Activated CD8-positive, alpha-beta memory T cell treated with anti-CD3 and anti-CD28 coated beads, Interleukin-2, amount 10 ng/mL, durations not matched to agents 7 days and 5 days (primary cell): ENCODE measurements at regions not wholly inside any gene's neighbourhood (a gene's known extent, or its start where the extent isn't known, plus 50 kb on each side); places are given as distances from the start of the nearest gene placed in this dataset.
"Not testable (repeated sequence)": the region's sequence is repeated elsewhere in the genome, so short reads cannot be mapped to it uniquely, and the experiment has no call there.

Experiments used
- ATAC-seq: fragments of 150-1000 bp; cut with Tn5 transposase; one replicate; pipeline ENCODE4 v1.10.0; 2021; ENCODE audit warnings: moderate library complexity
- CTCF ChIA-PET: fragments of 350-600 bp; sonication (Branson Sonifier 250); formaldehyde crosslinking; loops from one replicate; lab custom pipeline; 2021; ENCODE audit warnings: antibody characterized with exemption; lab: Charles Lee
- DNase-seq: peaks from one replicate; pipeline ENCODE4 v3.0.0-alpha.2; 2020
- H3K27ac Mint-ChIP-seq: one replicate; pipeline ENCODE4 v1.8.0; 2021; ENCODE audit warnings: mild to moderate bottlenecking, mixed read lengths
- H3K27me3 Mint-ChIP-seq: one replicate; pipeline ENCODE4 v1.8.0; 2021; ENCODE audit warnings: mixed read lengths
- H3K36me3 Mint-ChIP-seq: one replicate; pipeline ENCODE4 v1.8.0; 2021; ENCODE audit warnings: mild to moderate bottlenecking, mixed read lengths
- H3K4me1 Mint-ChIP-seq: one replicate; pipeline ENCODE4 v1.8.0; 2021; ENCODE audit warnings: mixed read lengths
- H3K4me3 Mint-ChIP-seq: one replicate; pipeline ENCODE4 v1.8.0; 2021; ENCODE audit warnings: mild to moderate bottlenecking, moderate library complexity, mixed read lengths
- H3K9me3 Mint-ChIP-seq: one replicate; pipeline ENCODE4 v1.8.0; 2022; ENCODE audit warnings: low read depth, mixed read lengths

DNA sequence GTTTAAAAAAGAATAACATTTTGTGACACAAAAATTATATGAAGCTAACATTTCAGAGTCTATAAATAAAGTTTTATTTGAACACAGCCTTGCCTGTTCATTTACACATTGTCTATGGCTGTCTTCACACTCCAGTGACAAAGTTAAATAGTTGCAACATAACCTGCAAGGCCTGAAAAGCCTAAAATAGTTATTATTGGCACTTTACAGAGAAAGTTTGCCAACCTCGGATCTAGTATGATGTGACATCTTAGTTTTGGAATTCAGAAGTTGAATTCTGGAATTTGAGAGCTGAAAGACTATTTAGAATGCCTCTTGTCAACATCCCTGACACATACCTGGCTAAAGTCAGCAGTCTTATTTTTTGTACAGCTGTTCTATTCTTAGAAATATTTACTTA is 68.3 kb downstream of the DYRK2 start:
- DNase-seq: no peak
- Mint-ChIP-seq H3K27ac (no peak overlapping the region), H3K9me3 (no peaks in the 10 kb centered on the region), H3K4me1 (no peaks in the 10 kb centered on the region), H3K27me3 (no peaks in the 10 kb centered on the region), H3K4me3 (no peak overlapping the region), H3K36me3 (no peaks in the 10 kb centered on the region)
- CTCF ChIA-PET: no interaction called here
- ATAC-seq: no peak

DNA sequence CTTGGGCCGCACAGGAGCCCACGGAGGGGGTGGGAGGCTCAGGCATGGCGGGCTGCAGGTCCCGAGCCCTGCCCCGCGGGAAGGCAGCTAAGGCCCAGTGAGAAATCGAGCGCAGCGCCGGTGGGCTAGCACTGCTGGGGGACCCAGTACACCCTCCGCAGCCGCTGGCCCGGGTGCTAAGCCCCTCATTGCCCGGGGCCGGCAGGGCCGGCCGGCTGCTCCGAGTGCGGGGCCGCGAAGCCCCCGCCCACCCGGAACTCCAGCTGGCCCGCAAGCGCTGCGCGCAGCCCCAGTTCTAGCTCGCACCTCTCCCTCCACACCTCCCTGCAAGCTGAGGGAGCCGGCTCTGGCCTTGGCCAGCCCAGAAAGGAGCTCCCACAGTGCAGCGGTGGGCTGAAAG is 70.8 kb downstream of the DYRK2 start:
- H3K4me3 Mint-ChIP-seq, ATAC-seq, H3K4me1 Mint-ChIP-seq, H3K27me3 Mint-ChIP-seq, H3K36me3 Mint-ChIP-seq, H3K27ac Mint-ChIP-seq, H3K9me3 Mint-ChIP-seq, DNase-seq, CTCF ChIA-PET: not testable (repeated sequence)

GRCh38 chr12:67720351-67720856 is 71.9 kb downstream of the DYRK2 start:
- Mint-ChIP-seq H3K4me3 (no peak overlapping the region), H3K4me1 (no peaks in the 10 kb centered on the region), H3K27ac (no peak overlapping the region), H3K9me3 (no peaks in the 10 kb centered on the region), H3K36me3 (no peaks in the 10 kb centered on the region), H3K27me3 (peaks cover 3% of the 10 kb centered on the region)
- ATAC-seq (no peak), DNase-seq (no peak)
- CTCF ChIA-PET: no interaction called here

DNA sequence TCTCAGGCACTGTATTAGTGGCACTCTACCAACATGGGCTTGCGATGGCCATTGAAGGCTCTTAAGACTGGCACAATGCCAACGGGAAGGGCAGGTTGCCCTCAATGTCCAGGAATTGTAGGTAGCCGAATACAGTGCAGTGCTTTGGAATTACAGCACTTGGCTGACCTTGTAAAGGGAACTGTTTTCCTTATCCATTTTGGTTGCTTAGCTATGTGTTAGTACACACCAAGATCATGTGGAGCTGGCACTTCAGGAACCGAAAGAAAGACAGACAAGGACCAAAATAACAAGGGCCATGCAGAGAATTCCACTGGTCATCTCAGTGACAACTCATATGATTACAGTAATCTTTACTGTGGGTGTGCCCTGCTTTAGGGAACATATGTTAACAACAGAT is 72.7 kb downstream of the DYRK2 start:
- no peak overlapping the region for H3K4me3 Mint-ChIP-seq
- H3K27ac Mint-ChIP-seq: no peak overlapping the region
- DNase-seq (no peak), ATAC-seq (no peak)
- no peaks in the 10 kb centered on the region for H3K9me3 Mint-ChIP-seq
- H3K27me3 Mint-ChIP-seq: peaks cover 3% of the 10 kb centered on the region
- CTCF ChIA-PET: no interaction called here
- H3K4me1 Mint-ChIP-seq: no peaks in the 10 kb centered on the region
- no peaks in the 10 kb centered on the region for H3K36me3 Mint-ChIP-seq

GRCh38 chr12:67722296-67722695 is 73.8 kb downstream of the DYRK2 start:
- H3K4me1 Mint-ChIP-seq: no peaks in the 10 kb centered on the region
- DNase-seq (no peak), ATAC-seq (no peak)
- no peak overlapping the region for H3K27ac Mint-ChIP-seq
- H3K4me3 Mint-ChIP-seq: no peak overlapping the region
- CTCF ChIA-PET: no interaction called here
- peaks cover 3% of the 10 kb centered on the region for H3K27me3 Mint-ChIP-seq
- H3K9me3 Mint-ChIP-seq: no peaks in the 10 kb centered on the region
- H3K36me3 Mint-ChIP-seq: no peaks in the 10 kb centered on the region

GRCh38 chr12:67726868-67727267 is 78.3 kb downstream of the DYRK2 start:
- no peak overlapping the region for H3K4me3 Mint-ChIP-seq
- no peak overlapping the region for H3K27ac Mint-ChIP-seq
- no peak for ATAC-seq
- H3K27me3 Mint-ChIP-seq: peaks cover 6% of the 10 kb centered on the region
- no peaks in the 10 kb centered on the region for H3K4me1 Mint-ChIP-seq
- CTCF ChIA-PET: no interaction called here
- DNase-seq: no peak
- H3K36me3 Mint-ChIP-seq: no peaks in the 10 kb centered on the region
- no peaks in the 10 kb centered on the region for H3K9me3 Mint-ChIP-seq

- CTCF ChIA-PET: no interaction called here
- no peak for ATAC-seq
These were observed 79.4 kb downstream of the DYRK2 start for GRCh38 chr12:67727702-67728666.

DNA sequence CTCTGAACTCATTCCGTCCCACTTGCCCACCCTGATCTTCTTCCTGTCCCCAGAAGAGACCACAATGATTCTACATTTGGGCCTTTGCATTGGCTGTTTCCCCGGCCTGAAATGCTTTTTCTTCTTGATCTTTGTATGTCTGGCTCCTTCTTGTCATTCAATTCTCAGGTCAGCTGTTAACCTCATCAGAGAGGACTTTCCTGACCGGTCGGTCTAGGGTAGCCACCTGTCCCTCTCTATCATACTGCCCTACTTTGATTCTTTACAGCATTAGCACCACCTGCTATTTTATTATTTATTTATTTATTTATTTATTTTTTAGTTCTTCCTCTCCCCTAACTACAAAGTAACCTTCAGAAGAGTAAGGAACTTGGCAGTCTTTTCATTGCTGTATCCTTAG is 84.3 kb downstream of the DYRK2 start:
- no peak for ATAC-seq
- Mint-ChIP-seq H3K27ac (no peak overlapping the region), H3K9me3 (no peaks in the 10 kb centered on the region), H3K4me1 (no peaks in the 10 kb centered on the region), H3K4me3 (no peak overlapping the region), H3K36me3 (no peaks in the 10 kb centered on the region), H3K27me3 (peaks cover 6% of the 10 kb centered on the region)
- DNase-seq: no peak
- CTCF ChIA-PET: no interaction called here

More at GRCh38 chr12:67727702-67728666, 79.4 kb downstream of the DYRK2 start:
- peaks cover 9% of the 10 kb centered on the region for H3K27me3 Mint-ChIP-seq
- no peaks in the 10 kb centered on the region for H3K36me3 Mint-ChIP-seq
- no peak overlapping the region for H3K27ac Mint-ChIP-seq
- no peak for DNase-seq
- no peaks in the 10 kb centered on the region for H3K9me3 Mint-ChIP-seq
- H3K4me3 Mint-ChIP-seq: no peak overlapping the region
- no peaks in the 10 kb centered on the region for H3K4me1 Mint-ChIP-seq

DNA sequence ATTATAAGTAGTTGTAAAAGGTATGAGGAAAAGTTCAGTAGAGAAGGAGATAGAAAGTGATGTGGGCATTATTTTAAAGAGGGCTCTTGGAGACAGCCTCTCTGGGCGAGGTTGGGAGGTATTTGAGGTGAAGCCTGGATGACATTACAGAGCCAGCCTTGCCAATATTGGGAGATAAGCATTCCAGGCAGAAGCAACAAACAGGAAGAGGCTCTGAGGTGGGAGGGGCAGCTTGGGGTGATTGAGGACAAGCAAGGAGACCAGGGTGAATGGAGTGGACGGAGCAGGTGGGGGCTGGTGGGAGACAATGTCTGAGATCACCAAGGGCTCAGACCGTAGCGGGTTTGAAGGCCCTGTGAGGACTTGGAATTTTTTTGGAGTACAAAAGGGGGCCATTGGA is 87.3 kb downstream of the DYRK2 start:
- no peaks in the 10 kb centered on the region for H3K36me3 Mint-ChIP-seq
- DNase-seq (no peak), ATAC-seq (no peak)
- CTCF ChIA-PET: no interaction called here
- H3K9me3 Mint-ChIP-seq: no peaks in the 10 kb centered on the region
- H3K27me3 Mint-ChIP-seq: peaks cover 3% of the 10 kb centered on the region
- H3K4me1 Mint-ChIP-seq: no peaks in the 10 kb centered on the region
- H3K4me3 Mint-ChIP-seq: no peak overlapping the region
- H3K27ac Mint-ChIP-seq: no peak overlapping the region

DNA sequence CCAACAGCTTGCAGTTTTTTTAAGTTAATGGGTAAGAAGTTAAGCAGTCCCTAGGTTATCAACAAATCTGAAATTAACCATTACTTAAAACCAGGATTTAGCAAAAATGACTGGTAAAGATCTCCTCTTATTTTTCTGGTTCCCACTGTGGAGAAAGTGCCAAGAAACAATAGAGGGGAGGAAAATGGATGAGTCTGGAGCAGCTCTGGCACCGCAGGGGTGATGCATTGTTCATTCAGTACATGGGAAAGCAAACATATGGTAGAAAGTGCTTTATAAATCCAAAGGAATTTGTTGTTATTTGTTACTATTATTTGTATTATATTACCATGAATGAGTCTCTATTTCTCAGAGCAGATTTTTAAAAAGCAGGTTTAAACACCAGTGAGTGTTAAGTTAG is 92.2 kb downstream of the DYRK2 start:
- no peaks in the 10 kb centered on the region for H3K36me3 Mint-ChIP-seq
- no peak overlapping the region for H3K4me3 Mint-ChIP-seq
- no peaks in the 10 kb centered on the region for H3K27me3 Mint-ChIP-seq
- H3K9me3 Mint-ChIP-seq: no peaks in the 10 kb centered on the region
- no peak for DNase-seq
- no peak overlapping the region for H3K27ac Mint-ChIP-seq
- H3K4me1 Mint-ChIP-seq: no peaks in the 10 kb centered on the region
- ATAC-seq: no peak
- CTCF ChIA-PET: no interaction called here

GRCh38 chr12:67741270-67741669 is 92.7 kb downstream of the DYRK2 start:
- Mint-ChIP-seq H3K27ac (no peak overlapping the region), H3K9me3 (peaks cover under 1% of the 10 kb centered on the region), H3K27me3 (no peaks in the 10 kb centered on the region), H3K4me1 (no peaks in the 10 kb centered on the region), H3K36me3 (no peaks in the 10 kb centered on the region), H3K4me3 (no peak overlapping the region)
- ATAC-seq: no peak
- CTCF ChIA-PET: no interaction called here
- DNase-seq: no peak

DNA sequence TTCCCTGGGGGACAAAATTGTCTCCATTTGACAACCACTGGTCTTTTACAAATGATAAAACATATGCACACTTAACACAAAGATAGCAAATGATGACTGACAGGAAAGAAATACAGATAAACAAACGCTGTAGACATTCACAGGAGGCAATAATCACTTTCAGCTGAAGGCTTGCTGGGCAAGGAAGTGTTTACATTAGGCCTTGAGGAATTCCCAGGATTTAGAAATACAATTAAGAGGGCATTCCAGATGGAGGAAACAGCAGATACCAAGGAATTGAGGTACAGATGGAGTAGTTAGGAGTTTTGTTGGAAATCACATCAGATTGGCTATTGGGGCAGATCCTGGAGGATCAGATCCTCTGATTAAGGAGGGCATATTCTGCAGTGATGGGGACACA is 93.9 kb downstream of the DYRK2 start:
- Mint-ChIP-seq H3K27ac (no peak overlapping the region), H3K27me3 (no peaks in the 10 kb centered on the region), H3K9me3 (peaks cover 2% of the 10 kb centered on the region), H3K4me3 (no peak overlapping the region), H3K36me3 (no peaks in the 10 kb centered on the region), H3K4me1 (no peaks in the 10 kb centered on the region)
- CTCF ChIA-PET: no interaction called here
- no peak for DNase-seq
- no peak for ATAC-seq

DNA sequence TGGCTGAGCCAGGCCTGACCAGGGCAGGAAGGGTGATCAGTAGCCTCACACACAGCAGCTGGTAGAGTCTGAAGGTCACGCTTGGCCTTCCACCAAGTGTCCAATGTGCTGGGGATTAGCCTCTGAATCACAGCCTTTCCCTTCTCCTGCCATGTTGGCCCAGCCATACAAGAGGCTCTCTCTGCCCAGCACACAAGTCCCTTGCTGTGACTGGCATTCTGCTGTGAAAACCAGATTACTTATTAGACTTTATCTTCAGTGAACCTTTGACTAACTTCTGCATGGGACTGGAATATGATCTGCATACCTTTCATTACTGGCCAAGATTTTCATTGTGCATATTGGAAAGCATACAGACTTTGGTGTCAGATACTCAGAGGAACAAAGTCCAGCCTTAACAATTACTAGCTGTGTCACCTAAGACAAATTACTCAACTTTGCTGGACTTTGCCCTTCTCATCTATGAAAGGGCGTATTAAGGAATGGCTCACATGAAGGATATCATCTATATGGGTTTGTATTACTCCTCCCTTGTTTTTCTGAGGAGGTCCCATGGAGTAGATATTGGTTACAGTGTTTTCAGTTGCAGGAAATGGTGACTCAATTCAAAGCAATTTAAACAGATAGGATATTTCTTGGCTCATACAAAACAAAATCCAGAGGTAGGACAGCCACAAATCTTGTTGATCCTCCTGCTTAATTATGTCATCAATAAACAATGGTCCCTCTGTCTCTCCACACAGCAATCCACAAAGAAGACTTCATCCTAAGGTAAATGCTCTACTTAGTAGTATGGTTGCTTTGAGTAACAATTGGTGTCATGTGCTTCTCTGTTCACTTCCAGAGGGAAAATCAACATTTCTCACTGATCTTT is 99.6 kb downstream of the DYRK2 start:
- no peak overlapping the region for H3K4me3 Mint-ChIP-seq
- H3K4me1 Mint-ChIP-seq: no peaks in the 10 kb centered on the region
- peaks cover 2% of the 10 kb centered on the region for H3K9me3 Mint-ChIP-seq
- no peaks in the 10 kb centered on the region for H3K27me3 Mint-ChIP-seq
- no peak for ATAC-seq
- CTCF ChIA-PET: no interaction called here
- no peak for DNase-seq
- H3K27ac Mint-ChIP-seq: no peak overlapping the region
- H3K36me3 Mint-ChIP-seq: no peaks in the 10 kb centered on the region

- CTCF ChIA-PET: no interaction called here
- no peaks in the 10 kb centered on the region for H3K36me3 Mint-ChIP-seq
- ATAC-seq (no peak), DNase-seq (no peak)
- H3K27ac Mint-ChIP-seq: no peak overlapping the region
- peaks cover 2% of the 10 kb centered on the region for H3K9me3 Mint-ChIP-seq
- no peaks in the 10 kb centered on the region for H3K27me3 Mint-ChIP-seq
- H3K4me3 Mint-ChIP-seq: no peak overlapping the region
- H3K4me1 Mint-ChIP-seq: no peaks in the 10 kb centered on the region
These were observed 100.1 kb downstream of the DYRK2 start for GRCh38 chr12:67748743-67749040.
